ENCODE measurements at regions not wholly inside any gene's neighbourhood (a gene's known extent, or its start where the extent isn't known, plus 50 kb on each side); places are given as distances from the start of the nearest gene placed in this dataset.

- TF ChIP-seq EZH2 (IDR thresholded peaks at IDR 0.05; ENCODE audit: insufficient read depth, poor library complexity, severe bottlenecking) (no peak), EZH2phosphoT487 (IDR thresholded peaks at IDR 0.05; ENCODE audit: insufficient read depth, low read depth) (no peak)
These were observed 128.9 kb downstream of the KLF13 start for GRCh38 chr15:31455499-31455898.

All from GM23248 (cell line).